ENCODE measurements at regions not wholly inside any gene's neighbourhood (a gene's known extent, or its start where the extent isn't known, plus 50 kb on each side); places are given as distances from the start of the nearest gene placed in this dataset.

- no peak for DNase-seq (ENCODE audit: low spot score)
These were observed 136.8 kb downstream of the URB2 start for GRCh38 chr1:229762891-229763290.

- no peak for DNase-seq (ENCODE audit: low spot score)
These were observed 142.2 kb downstream of the URB2 start for GRCh38 chr1:229768232-229768631.

GRCh38 chr1:229769006-229769405 is 143.0 kb downstream of the URB2 start:
- DNase-seq (ENCODE audit: low spot score) = no peak

- no peak for DNase-seq (ENCODE audit: low spot score)
These were observed 143.8 kb downstream of the URB2 start for GRCh38 chr1:229769809-229770208.

GRCh38 chr1:229778794-229779193 is 152.7 kb downstream of the URB2 start:
- no peak for DNase-seq (ENCODE audit: low spot score)

GRCh38 chr1:229781453-229781852 is 155.4 kb downstream of the URB2 start:
- DNase-seq (ENCODE audit: low spot score) = no peak

GRCh38 chr1:229782469-229782868 is 156.4 kb downstream of the URB2 start:
- DNase-seq (ENCODE audit: low spot score) = no peak

- DNase-seq (ENCODE audit: low spot score) = no peak
These were observed 158.8 kb downstream of the URB2 start for GRCh38 chr1:229784834-229785233.

GRCh38 chr1:229786974-229787610 is 161.0 kb downstream of the URB2 start:
- DNase-seq (ENCODE audit: low spot score) = no peak

- DNase-seq (ENCODE audit: low spot score) = no peak
These were observed 162.0 kb downstream of the URB2 start for GRCh38 chr1:229788004-229788403.

GRCh38 chr1:229792012-229792975 is 166.2 kb downstream of the URB2 start:
- no peak for DNase-seq (ENCODE audit: low spot score)

- DNase-seq (ENCODE audit: low spot score) = no peak
These were observed 167.4 kb downstream of the URB2 start for GRCh38 chr1:229793488-229793887.

GRCh38 chr1:229798558-229798957 is 172.5 kb downstream of the URB2 start:
- DNase-seq (ENCODE audit: low spot score) = no peak

GRCh38 chr1:229803626-229804217 is 177.7 kb downstream of the URB2 start:
- no peak for DNase-seq (ENCODE audit: low spot score)

- no peak for DNase-seq (ENCODE audit: low spot score)
These were observed 182.2 kb downstream of the URB2 start for GRCh38 chr1:229808272-229808671.

- DNase-seq (ENCODE audit: low spot score) = no peak
These were observed 184.1 kb downstream of the URB2 start for GRCh38 chr1:229810140-229810539.

- no peak for DNase-seq (ENCODE audit: low spot score)
These were observed 184.9 kb downstream of the URB2 start for GRCh38 chr1:229810961-229811360.

GRCh38 chr1:229812148-229812547 is 186.1 kb downstream of the URB2 start:
- no peak for DNase-seq (ENCODE audit: low spot score)

GRCh38 chr1:229812693-229813092 is 186.6 kb downstream of the URB2 start:
- no peak for DNase-seq (ENCODE audit: low spot score)

GRCh38 chr1:229815076-229815475 is 189.0 kb downstream of the URB2 start:
- DNase-seq (ENCODE audit: low spot score) = no peak

- DNase-seq (ENCODE audit: low spot score) = no peak
These were observed 189.9 kb downstream of the URB2 start for GRCh38 chr1:229815961-229816360.

- DNase-seq (ENCODE audit: low spot score) = no peak
These were observed 191.9 kb downstream of the URB2 start for GRCh38 chr1:229817936-229818335.

GRCh38 chr1:229819091-229819490 is 193.0 kb downstream of the URB2 start:
- DNase-seq (ENCODE audit: low spot score) = no peak
